Testis (tissue), 2 donors: ENCODE measurements at regions not wholly inside any gene's neighbourhood (a gene's known extent, or its start where the extent isn't known, plus 50 kb on each side); places are given as distances from the start of the nearest gene placed in this dataset.
"Not testable (repeated sequence)": the region's sequence is repeated elsewhere in the genome, so short reads cannot be mapped to it uniquely, and the experiment has no call there.

ENCODE experiments used
- DNase-seq: peaks from one replicate; pipeline ENCODE4 v3.0.0-alpha.2; 2019
- H3K27ac ChIP-seq, 2 donors: fragments of 200-600 bp; sonication (generic); one replicate each; pipeline ENCODE4 v1.5.1; 2019
- H3K27me3 ChIP-seq: fragments of 200-600 bp; sonication (generic); one replicate; pipeline ENCODE4 v1.5.1; 2019
- H3K36me3 ChIP-seq: fragments of 200-600 bp; sonication (generic); one replicate; pipeline ENCODE4 v1.5.1; 2017; ENCODE audit warnings: low read depth; ENCODE audit errors: missing control alignments
- H3K4me1 ChIP-seq: fragments of 200-600 bp; sonication (generic); one replicate; pipeline ENCODE4 v1.5.1; 2019
- H3K4me3 ChIP-seq, 2 donors: fragments of 200-600 bp; sonication (generic); one replicate each; pipeline ENCODE4 v1.5.1; 2017 to 2019
- H3K9me3 ChIP-seq: fragments of 200-600 bp; sonication (generic); one replicate; pipeline ENCODE4 v1.5.1; 2017
- POLR2A ChIP-seq: fragments of 450-650 bp; IDR thresholded peaks from one replicate; pipeline ENCODE4 v1.6.1; 2017; ENCODE audit warnings: antibody characterized with exemption, mild to moderate bottlenecking, moderate library complexity
- WGBS, 2 donors: methylation state at CpG; one replicate each; pipeline ENCODE4 v1.1.5; 2018; 5-methylcytosine and 5-hydroxymethylcytosine counted together
- intact Hi-C: fragments of 100-400 bp; cut with DNase I; formaldehyde crosslinking; loops from one replicate; pipeline ENCODE4 v1.15.1; 2023; ENCODE audit warnings: low total_unique reads
- TF ChIP-seq, protein P1 (sequence below), 3 experiments: fragments of 450-650 bp in 2 of 3; fragments of 200-600 bp in 1 of 3; sonication (generic) in 1 of 3; IDR thresholded peaks; one replicate each; pipeline ENCODE4 v1.5.1; 2016 to 2019; ENCODE audit warnings: antibody characterized with exemption in 3 of 3, mild to moderate bottlenecking in 2 of 3, moderate library complexity in 1 of 3

DNA sequence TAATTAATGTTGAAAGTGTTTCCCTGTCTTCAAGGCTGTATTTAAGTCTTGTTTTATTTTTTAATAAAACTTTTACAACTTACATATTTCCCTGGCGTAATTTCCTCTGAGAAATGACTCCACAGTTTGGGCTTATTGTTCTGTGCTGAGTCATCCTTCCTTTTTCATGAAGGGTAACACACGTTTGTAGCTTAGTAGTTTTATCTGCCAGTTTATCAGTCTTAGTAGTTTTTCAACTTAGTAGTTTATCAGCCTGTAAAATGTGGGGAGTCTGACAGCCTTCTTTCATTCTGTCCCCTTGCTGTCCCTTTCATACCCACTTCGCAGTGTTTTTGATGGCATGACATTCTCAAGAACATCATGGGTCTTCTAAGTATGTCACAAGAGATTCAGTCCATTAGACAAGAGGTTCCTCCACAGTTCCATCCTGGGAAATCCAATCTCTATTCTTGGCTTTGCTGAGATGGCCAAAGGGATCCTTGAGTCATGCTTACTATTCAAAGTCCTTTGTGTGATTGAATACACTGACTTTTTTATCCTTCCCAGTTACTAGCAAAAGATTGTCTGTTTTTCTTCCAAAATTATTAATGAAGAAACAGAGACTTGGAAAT, 60.0 kb upstream of the SGPP2 start:
- WGBS, 2 donors: 68 to 72% methylated on average over 3 of the region's 3 CpGs
- no peaks in the 10 kb centered on the region for H3K4me1 ChIP-seq
- H3K27me3 ChIP-seq: no peaks in the 10 kb centered on the region
- no peak for DNase-seq
- no peak overlapping the region for H3K27ac ChIP-seq
- intact Hi-C loops: no loop called here
- no peak for TF ChIP-seq POLR2A
- TF ChIP-seq, protein P1, sequence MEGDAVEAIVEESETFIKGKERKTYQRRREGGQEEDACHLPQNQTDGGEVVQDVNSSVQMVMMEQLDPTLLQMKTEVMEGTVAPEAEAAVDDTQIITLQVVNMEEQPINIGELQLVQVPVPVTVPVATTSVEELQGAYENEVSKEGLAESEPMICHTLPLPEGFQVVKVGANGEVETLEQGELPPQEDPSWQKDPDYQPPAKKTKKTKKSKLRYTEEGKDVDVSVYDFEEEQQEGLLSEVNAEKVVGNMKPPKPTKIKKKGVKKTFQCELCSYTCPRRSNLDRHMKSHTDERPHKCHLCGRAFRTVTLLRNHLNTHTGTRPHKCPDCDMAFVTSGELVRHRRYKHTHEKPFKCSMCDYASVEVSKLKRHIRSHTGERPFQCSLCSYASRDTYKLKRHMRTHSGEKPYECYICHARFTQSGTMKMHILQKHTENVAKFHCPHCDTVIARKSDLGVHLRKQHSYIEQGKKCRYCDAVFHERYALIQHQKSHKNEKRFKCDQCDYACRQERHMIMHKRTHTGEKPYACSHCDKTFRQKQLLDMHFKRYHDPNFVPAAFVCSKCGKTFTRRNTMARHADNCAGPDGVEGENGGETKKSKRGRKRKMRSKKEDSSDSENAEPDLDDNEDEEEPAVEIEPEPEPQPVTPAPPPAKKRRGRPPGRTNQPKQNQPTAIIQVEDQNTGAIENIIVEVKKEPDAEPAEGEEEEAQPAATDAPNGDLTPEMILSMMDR (IDR thresholded peaks at IDR 0.05): no peak
- no peak overlapping the region for H3K4me3 ChIP-seq
- H3K36me3 ChIP-seq: no peaks in the 10 kb centered on the region
- no peaks in the 10 kb centered on the region for H3K9me3 ChIP-seq

DNA sequence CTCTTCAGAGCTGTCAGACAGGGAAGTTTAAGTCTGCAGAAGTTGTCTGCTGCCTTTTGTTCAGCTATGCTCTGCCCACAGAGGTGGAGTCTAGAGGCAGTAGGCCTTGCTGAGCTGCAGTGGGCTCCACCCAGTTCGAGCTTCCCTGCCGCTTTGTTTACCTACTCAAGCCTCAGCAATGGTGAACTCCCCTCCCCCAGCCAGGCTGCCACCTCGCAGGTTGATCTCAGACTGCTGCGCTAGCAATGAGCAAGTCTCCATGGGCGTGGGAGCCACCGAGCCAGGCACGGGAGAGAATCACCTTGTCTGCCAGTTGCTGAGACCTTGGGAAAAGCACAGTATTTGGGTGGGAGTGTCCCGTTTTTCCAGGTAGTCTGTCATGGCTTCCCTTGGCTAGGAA, 56.1 kb upstream of the SGPP2 start:
- DNase-seq, H3K4me1 ChIP-seq, H3K27me3 ChIP-seq, H3K4me3 ChIP-seq, intact Hi-C loops, H3K36me3 ChIP-seq, H3K9me3 ChIP-seq, H3K27ac ChIP-seq: not testable (repeated sequence)
- 65 to 84% methylated on average over 6 to 8 of the region's 8 CpGs for WGBS, 2 donors

DNA sequence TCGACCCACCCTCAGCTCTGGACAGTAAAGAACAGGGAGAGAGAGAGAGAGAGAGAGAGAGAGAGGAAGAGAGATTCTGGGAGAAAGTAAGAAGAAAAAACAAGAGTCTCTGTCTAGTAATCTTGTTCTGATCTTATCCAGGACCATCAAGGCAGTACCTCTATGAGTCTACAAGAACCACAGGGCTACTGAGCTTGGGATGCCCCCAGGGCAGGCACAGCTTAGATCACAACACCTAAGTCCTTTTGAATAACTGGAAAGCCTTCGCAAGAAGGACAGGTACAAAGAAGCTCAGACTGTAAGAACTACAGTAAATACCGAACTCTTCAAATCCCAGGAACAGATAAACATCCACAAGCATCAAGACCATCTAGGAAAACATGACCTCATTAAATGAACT, 51.4 kb upstream of the SGPP2 start:
- Histone ChIP-seq H3K9me3 (no peaks in the 10 kb centered on the region), H3K36me3 (no peaks in the 10 kb centered on the region), H3K4me1 (no peaks in the 10 kb centered on the region), H3K4me3 (no peak overlapping the region), H3K27ac (no peak overlapping the region), H3K27me3 (no peaks in the 10 kb centered on the region)
- DNase-seq: no peak
- intact Hi-C loops: no loop called here
- TF ChIP-seq, protein P1 (IDR thresholded peaks at IDR 0.05): no peak
- no peak for TF ChIP-seq POLR2A
- 83 to 89% methylated on average over 3 of the region's 3 CpGs for WGBS, 2 donors
